Erythroblast (primary cell): ENCODE measurements at regions not wholly inside any gene's neighbourhood (a gene's known extent, or its start where the extent isn't known, plus 50 kb on each side); places are given as distances from the start of the nearest gene placed in this dataset.

Experiments
- DNase-seq, 2 experiments: peaks; one replicate each; lab custom pipeline; 2025; lab: John Stamatoyannopoulos, UW
- GATA1 ChIP-seq: IDR thresholded peaks from 2 replicates; pipeline ENCODE4 v1.6.1; 2011; ENCODE audit warnings: low read depth, mild to moderate bottlenecking, control low read depth, low read length, moderate library complexity
- POLR2A ChIP-seq: IDR thresholded peaks from 2 replicates; pipeline ENCODE4 v1.6.1; 2011; ENCODE audit warnings: mild to moderate bottlenecking, low read length

GRCh38 chr1:67614511-67614934, 70.5 kb upstream of the GADD45A start:
- no peak for TF ChIP-seq GATA1
- no peak for DNase-seq

GRCh38 chr1:67615886-67616285, 69.1 kb upstream of the GADD45A start:
- no peak for DNase-seq
- TF ChIP-seq GATA1 (no peak), POLR2A (no peak)

GRCh38 chr1:67616394-67616985, 68.5 kb upstream of the GADD45A start:
- no peak for TF ChIP-seq POLR2A
- no peak for TF ChIP-seq GATA1
- DNase-seq: no peak

GRCh38 chr1:67618285-67619018, 66.5 kb upstream of the GADD45A start:
- no peak for TF ChIP-seq POLR2A
- TF ChIP-seq GATA1: no peak
- DNase-seq: no peak

GRCh38 chr1:67619080-67619479, 65.9 kb upstream of the GADD45A start:
- no peak for DNase-seq
- TF ChIP-seq POLR2A: no peak
- no peak for TF ChIP-seq GATA1

GRCh38 chr1:67623906-67624305, 61.1 kb upstream of the GADD45A start:
- DNase-seq: no peak
- TF ChIP-seq GATA1: no peak
- TF ChIP-seq POLR2A: no peak

- DNase-seq: no peak
- TF ChIP-seq POLR2A (no peak), GATA1 (no peak)
Observed at GRCh38 chr1:67624680-67625079, 60.3 kb upstream of the GADD45A start.

GRCh38 chr1:67626090-67626860, 58.7 kb upstream of the GADD45A start:
- no peak for TF ChIP-seq GATA1
- no peak for TF ChIP-seq POLR2A
- DNase-seq: no peak

GRCh38 chr1:67626861-67627235, 58.2 kb upstream of the GADD45A start:
- no peak for TF ChIP-seq GATA1
- no peak for TF ChIP-seq POLR2A
- DNase-seq: no peak

- TF ChIP-seq GATA1 (no peak), POLR2A (no peak)
- DNase-seq: no peak
Observed at GRCh38 chr1:67627336-67627735, 57.7 kb upstream of the GADD45A start.

- TF ChIP-seq POLR2A: no peak
- no peak for TF ChIP-seq GATA1
Observed at GRCh38 chr1:67627906-67628305, 57.1 kb upstream of the GADD45A start.

GRCh38 chr1:67629370-67630075, 55.5 kb upstream of the GADD45A start:
- no peak for DNase-seq
- TF ChIP-seq POLR2A (no peak), GATA1 (no peak)

More at GRCh38 chr1:67627906-67628305, 57.1 kb upstream of the GADD45A start:
- no peak for DNase-seq

GRCh38 chr1:67630438-67631045, 54.5 kb upstream of the GADD45A start:
- DNase-seq: no peak
- TF ChIP-seq POLR2A (no peak), GATA1 (no peak)

GRCh38 chr1:67632356-67632755, 52.6 kb upstream of the GADD45A start:
- TF ChIP-seq POLR2A (no peak), GATA1 (no peak)
- no peak for DNase-seq
